Retinal pigment epithelial cell (primary cell): ENCODE measurements at regions not wholly inside any gene's neighbourhood (a gene's known extent, or its start where the extent isn't known, plus 50 kb on each side); places are given as distances from the start of the nearest gene placed in this dataset.

Experiments used
- DNase-seq: peaks from one replicate; pipeline ENCODE4 v3.0.0-alpha.2; 2010; ENCODE audit warnings: low read depth
- H3K4me3 ChIP-seq: 2 replicates; pipeline ENCODE4 v1.5.1; 2011; ENCODE audit warnings: mild to moderate bottlenecking, low read length, control low read depth, moderate library complexity
- CTCF ChIP-seq: conservative IDR thresholded peaks from 2 replicates; pipeline ENCODE4 v1.5.1; 2011; ENCODE audit warnings: low read depth, low read length, control low read depth, inconsistent platforms

- no peak for DNase-seq
- TF ChIP-seq CTCF, result no peak
- H3K4me3 ChIP-seq, result no peak overlapping the region
Measured at GRCh38 chr13:19321222-19321621, 139.6 kb upstream of the TUBA3C start.

GRCh38 chr13:19305434-19305833 lies 123.8 kb upstream of the TUBA3C start:
- TF ChIP-seq CTCF, result no peak
- DNase-seq, result no peak
- H3K4me3 ChIP-seq, result no peak overlapping the region

- no peak for TF ChIP-seq CTCF
Measured at GRCh38 chr13:19289180-19289579, 107.6 kb upstream of the TUBA3C start.

DNA sequence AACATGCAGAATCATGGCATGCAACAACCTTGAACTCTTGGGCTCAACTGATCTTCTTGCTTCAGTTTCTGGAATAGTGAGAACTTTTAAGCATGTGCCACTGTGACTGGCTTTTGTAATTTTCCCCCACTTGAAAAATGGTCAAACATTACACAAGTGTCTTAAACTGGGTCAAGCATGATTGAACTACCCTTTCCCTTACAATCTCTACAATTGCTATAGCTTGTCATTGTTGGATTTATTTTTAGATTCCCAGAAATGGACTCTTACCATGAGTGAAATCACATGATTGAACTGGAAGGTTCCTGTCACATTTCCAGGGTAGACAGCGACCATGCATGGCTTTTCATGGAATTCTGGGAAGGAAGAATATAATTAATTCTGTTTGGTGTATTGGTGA lies 102.2 kb upstream of the TUBA3C start:
- DNase-seq, result no peak
- no peak overlapping the region for H3K4me3 ChIP-seq
- TF ChIP-seq CTCF, result no peak

More at GRCh38 chr13:19289180-19289579, 107.6 kb upstream of the TUBA3C start:
- no peak for DNase-seq
- no peak overlapping the region for H3K4me3 ChIP-seq

DNA sequence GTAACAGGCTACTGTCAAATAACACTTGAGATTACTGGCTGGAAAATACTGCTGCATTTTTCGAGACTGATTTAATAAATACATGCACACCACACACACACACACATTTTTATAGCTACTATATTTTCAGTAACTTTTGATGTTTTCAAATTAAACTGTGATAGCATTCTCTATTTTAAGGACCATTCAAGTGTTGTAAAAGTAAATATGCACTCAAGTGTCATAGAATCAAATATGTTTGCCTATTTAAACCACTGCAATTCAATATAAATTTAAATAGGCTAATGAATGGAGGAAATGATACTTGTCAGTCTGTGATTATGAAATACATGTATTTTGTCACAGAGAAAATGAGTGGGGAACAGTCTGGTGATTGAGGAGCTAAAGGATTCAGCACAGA lies 86.7 kb upstream of the TUBA3C start:
- no peak for DNase-seq
- no peak for TF ChIP-seq CTCF
- no peak overlapping the region for H3K4me3 ChIP-seq

DNA sequence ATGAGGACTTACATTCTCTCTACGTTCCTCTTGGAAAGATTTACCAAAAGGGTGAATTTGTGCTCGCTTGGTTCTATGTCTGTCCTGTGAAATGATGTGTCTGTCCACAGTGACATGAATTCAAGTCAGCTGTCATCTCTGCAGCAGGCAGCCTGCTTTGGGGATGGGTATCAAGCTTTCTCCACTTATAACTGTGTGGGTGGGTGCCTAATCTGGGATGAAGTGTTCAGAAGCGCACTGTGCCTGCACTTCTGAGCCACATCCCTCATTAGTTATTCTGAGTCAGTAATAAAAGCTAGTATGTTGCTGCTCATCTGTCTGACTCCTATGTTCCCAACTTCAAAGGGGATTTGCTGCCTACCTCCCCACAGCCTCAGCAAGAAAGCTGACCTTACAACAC lies 86.1 kb upstream of the TUBA3C start:
- DNase-seq, result no peak
- H3K4me3 ChIP-seq, result no peak overlapping the region
- no peak for TF ChIP-seq CTCF

- TF ChIP-seq CTCF, result no peak
- no peak overlapping the region for H3K4me3 ChIP-seq
- no peak for DNase-seq
Measured at GRCh38 chr13:19266979-19267378, 85.4 kb upstream of the TUBA3C start.
